ENCODE measurements at regions not wholly inside any gene's neighbourhood (a gene's known extent, or its start where the extent isn't known, plus 50 kb on each side); places are given as distances from the start of the nearest gene placed in this dataset.

GRCh38 chr3:94709249-94709902 lies 646.5 kb downstream of the NSUN3 start:
- DNase-seq = no peak
- no peaks in the 10 kb centered on the region for H3K27me3 Mint-ChIP-seq (ENCODE audit: low read depth)
- H3K36me3 Mint-ChIP-seq (ENCODE audit: insufficient read depth) = no peaks in the 10 kb centered on the region
- H3K4me1 Mint-ChIP-seq (ENCODE audit: low read depth) = no peaks in the 10 kb centered on the region
- no peak overlapping the region for H3K4me3 Mint-ChIP-seq
- peaks cover 13% of the 10 kb centered on the region for H3K9me3 Mint-ChIP-seq
- ATAC-seq = no peak

- no peaks in the 10 kb centered on the region for H3K4me1 Mint-ChIP-seq (ENCODE audit: low read depth)
- no peak for ATAC-seq
- no peak for DNase-seq
- H3K36me3 Mint-ChIP-seq (ENCODE audit: insufficient read depth) = no peaks in the 10 kb centered on the region
- no peak overlapping the region for H3K4me3 Mint-ChIP-seq
- no peaks in the 10 kb centered on the region for H3K27me3 Mint-ChIP-seq (ENCODE audit: low read depth)
- H3K9me3 Mint-ChIP-seq = peaks cover 8% of the 10 kb centered on the region
Measured at GRCh38 chr3:94714194-94714593, 651.3 kb downstream of the NSUN3 start.

GRCh38 chr3:94716326-94717018 lies 653.6 kb downstream of the NSUN3 start:
- Mint-ChIP-seq H3K36me3 (ENCODE audit: insufficient read depth) (no peaks in the 10 kb centered on the region), H3K27me3 (ENCODE audit: low read depth) (no peaks in the 10 kb centered on the region), H3K9me3 (peaks cover 12% of the 10 kb centered on the region), H3K4me1 (ENCODE audit: low read depth) (no peaks in the 10 kb centered on the region), H3K4me3 (no peak overlapping the region)
- DNase-seq = no peak
- no peak for ATAC-seq

- no peaks in the 10 kb centered on the region for H3K27me3 Mint-ChIP-seq (ENCODE audit: low read depth)
- no peaks in the 10 kb centered on the region for H3K36me3 Mint-ChIP-seq (ENCODE audit: insufficient read depth)
- H3K9me3 Mint-ChIP-seq = no peaks in the 10 kb centered on the region
- no peak overlapping the region for H3K4me3 Mint-ChIP-seq
- H3K4me1 Mint-ChIP-seq (ENCODE audit: low read depth) = no peaks in the 10 kb centered on the region
- DNase-seq (no peak), ATAC-seq (no peak)
Measured at GRCh38 chr3:94734206-94734605, 671.3 kb downstream of the NSUN3 start.

DNA sequence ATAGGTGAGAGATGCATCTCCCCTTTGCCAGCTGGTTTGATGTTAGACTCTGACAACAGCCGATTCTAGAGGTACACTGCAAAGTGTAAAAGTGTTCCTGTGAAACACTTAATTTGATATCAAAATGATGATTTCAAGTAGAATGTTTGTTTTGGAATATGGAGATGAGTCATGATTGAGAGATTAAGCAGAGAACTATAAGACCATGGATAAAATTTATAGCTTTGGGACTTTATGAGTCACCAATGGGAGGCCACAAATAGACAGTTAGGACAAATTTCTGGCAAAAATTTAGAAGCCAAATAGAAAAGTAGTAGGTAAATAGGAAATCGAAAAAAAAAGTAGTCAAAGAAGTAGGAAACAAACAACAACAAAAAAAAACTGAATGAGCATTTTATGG lies 672.5 kb downstream of the NSUN3 start:
- DNase-seq (no peak), ATAC-seq (no peak)
- Mint-ChIP-seq H3K36me3 (ENCODE audit: insufficient read depth) (no peaks in the 10 kb centered on the region), H3K4me3 (no peak overlapping the region), H3K9me3 (no peaks in the 10 kb centered on the region), H3K4me1 (ENCODE audit: low read depth) (no peaks in the 10 kb centered on the region), H3K27me3 (ENCODE audit: low read depth) (no peaks in the 10 kb centered on the region)

GRCh38 chr3:94737116-94737515 lies 674.3 kb downstream of the NSUN3 start:
- H3K27me3 Mint-ChIP-seq (ENCODE audit: low read depth) = no peaks in the 10 kb centered on the region
- H3K4me1 Mint-ChIP-seq (ENCODE audit: low read depth) = no peaks in the 10 kb centered on the region
- DNase-seq (no peak), ATAC-seq (no peak)
- H3K4me3 Mint-ChIP-seq = no peak overlapping the region
- no peaks in the 10 kb centered on the region for H3K9me3 Mint-ChIP-seq
- H3K36me3 Mint-ChIP-seq (ENCODE audit: insufficient read depth) = no peaks in the 10 kb centered on the region

GRCh38 chr3:94739420-94739819 lies 676.6 kb downstream of the NSUN3 start:
- H3K27me3 Mint-ChIP-seq (ENCODE audit: low read depth) = no peaks in the 10 kb centered on the region
- DNase-seq (no peak), ATAC-seq (no peak)
- H3K4me3 Mint-ChIP-seq = no peak overlapping the region
- H3K4me1 Mint-ChIP-seq (ENCODE audit: low read depth) = no peaks in the 10 kb centered on the region
- H3K9me3 Mint-ChIP-seq = peaks cover 6% of the 10 kb centered on the region
- H3K36me3 Mint-ChIP-seq (ENCODE audit: insufficient read depth) = no peaks in the 10 kb centered on the region

DNA sequence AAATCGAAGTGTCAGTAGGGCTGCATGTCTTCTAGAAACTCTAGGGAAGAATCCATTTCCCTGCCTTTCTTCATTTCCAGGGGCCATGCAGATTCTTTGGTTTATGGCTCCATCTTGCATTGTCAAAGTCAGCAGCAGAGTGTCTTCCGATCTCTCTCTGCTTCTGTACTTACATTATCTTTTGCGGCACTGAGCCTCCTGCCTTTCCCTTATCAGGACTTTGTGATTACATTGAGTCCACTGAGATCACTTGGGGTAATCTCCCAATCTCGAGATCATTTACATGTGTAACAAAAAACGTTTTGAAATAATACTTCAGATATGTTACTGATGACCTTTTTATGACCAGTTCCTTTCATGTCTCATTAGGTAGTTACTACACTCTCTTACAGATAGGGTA lies 695.9 kb downstream of the NSUN3 start:
- ATAC-seq (no peak), DNase-seq (no peak)
- Mint-ChIP-seq H3K36me3 (ENCODE audit: insufficient read depth) (no peaks in the 10 kb centered on the region), H3K4me1 (ENCODE audit: low read depth) (no peaks in the 10 kb centered on the region), H3K9me3 (peaks cover 18% of the 10 kb centered on the region), H3K27me3 (ENCODE audit: low read depth) (no peaks in the 10 kb centered on the region), H3K4me3 (no peak overlapping the region)

- Mint-ChIP-seq H3K4me1 (ENCODE audit: low read depth) (no peaks in the 10 kb centered on the region), H3K4me3 (no peak overlapping the region), H3K36me3 (ENCODE audit: insufficient read depth) (no peaks in the 10 kb centered on the region), H3K27me3 (ENCODE audit: low read depth) (no peaks in the 10 kb centered on the region), H3K9me3 (peaks cover 9% of the 10 kb centered on the region)
- no peak for ATAC-seq
- no peak for DNase-seq
Measured at GRCh38 chr3:94772402-94772801, 709.5 kb downstream of the NSUN3 start.

DNA sequence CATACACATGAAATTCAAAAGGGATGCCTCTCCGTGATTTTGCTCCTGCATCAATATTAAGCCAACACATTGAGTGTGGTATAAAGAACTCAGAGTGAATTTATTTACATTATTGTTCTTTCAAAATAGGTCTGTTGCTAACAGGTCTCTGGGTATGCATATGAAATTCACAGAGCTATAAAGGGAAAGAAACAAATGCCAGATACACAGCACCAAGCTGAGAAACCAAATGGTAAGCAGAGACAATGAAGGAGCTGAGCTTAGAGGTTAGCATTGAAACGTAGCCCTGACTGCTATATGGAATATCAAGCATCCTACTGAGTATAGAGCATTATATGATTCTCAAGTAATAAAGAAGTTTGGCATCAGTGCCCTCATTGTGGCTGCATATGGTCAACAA lies 712.9 kb downstream of the NSUN3 start:
- no peak overlapping the region for H3K4me3 Mint-ChIP-seq
- no peaks in the 10 kb centered on the region for H3K27me3 Mint-ChIP-seq (ENCODE audit: low read depth)
- no peak for ATAC-seq
- H3K4me1 Mint-ChIP-seq (ENCODE audit: low read depth) = no peaks in the 10 kb centered on the region
- no peak for DNase-seq
- no peaks in the 10 kb centered on the region for H3K36me3 Mint-ChIP-seq (ENCODE audit: insufficient read depth)
- peaks cover 5% of the 10 kb centered on the region for H3K9me3 Mint-ChIP-seq

DNA sequence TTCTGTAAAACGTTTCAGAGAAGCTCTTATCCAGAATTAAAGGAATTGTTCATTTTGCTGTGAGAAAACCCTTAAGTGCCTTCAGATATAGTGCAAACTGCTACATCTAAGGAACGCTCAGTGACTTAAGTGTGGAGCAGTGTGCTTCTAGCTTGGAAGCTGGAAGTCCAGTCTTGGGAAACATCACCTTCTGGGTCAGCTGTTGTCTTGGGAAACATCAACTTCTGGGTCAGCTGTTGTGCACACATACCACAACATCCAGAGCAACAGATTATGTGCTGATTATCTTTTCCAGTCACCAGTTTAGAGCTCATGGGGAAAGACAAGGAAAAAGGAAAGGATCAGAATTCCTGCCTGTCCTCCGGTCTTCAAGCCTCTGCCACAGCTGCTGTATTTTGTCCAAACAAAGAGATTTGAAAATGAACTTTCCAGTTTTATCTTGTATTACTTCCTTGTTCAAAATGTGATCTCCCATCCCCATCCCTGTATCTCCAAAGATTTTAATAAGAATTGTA lies 713.6 kb downstream of the NSUN3 start:
- H3K36me3 Mint-ChIP-seq (ENCODE audit: insufficient read depth) = no peaks in the 10 kb centered on the region
- no peaks in the 10 kb centered on the region for H3K27me3 Mint-ChIP-seq (ENCODE audit: low read depth)
- DNase-seq (no peak), ATAC-seq (no peak)
- no peaks in the 10 kb centered on the region for H3K4me1 Mint-ChIP-seq (ENCODE audit: low read depth)
- no peak overlapping the region for H3K4me3 Mint-ChIP-seq
- peaks cover 5% of the 10 kb centered on the region for H3K9me3 Mint-ChIP-seq

DNA sequence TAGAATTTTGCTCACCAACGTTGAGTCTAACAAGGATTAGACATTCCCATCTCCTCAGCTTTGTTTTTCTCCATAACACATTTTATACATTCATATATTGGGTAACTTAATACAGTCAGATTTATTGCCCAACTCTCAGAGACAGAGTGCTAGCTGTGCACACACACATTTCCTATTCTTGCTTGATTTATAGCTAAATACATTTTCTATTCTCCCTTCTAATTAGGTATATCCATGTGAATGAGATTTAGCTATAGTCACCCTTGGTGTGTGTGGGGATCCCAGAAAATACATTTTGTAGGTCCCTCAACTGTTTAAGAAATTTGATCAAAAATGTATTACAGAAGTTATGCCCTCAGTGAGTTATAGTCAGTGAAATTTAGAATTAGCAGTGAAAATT lies 715.4 kb downstream of the NSUN3 start:
- no peak for ATAC-seq
- peaks cover 5% of the 10 kb centered on the region for H3K9me3 Mint-ChIP-seq
- H3K36me3 Mint-ChIP-seq (ENCODE audit: insufficient read depth) = no peaks in the 10 kb centered on the region
- no peaks in the 10 kb centered on the region for H3K27me3 Mint-ChIP-seq (ENCODE audit: low read depth)
- no peak for DNase-seq
- no peak overlapping the region for H3K4me3 Mint-ChIP-seq
- no peaks in the 10 kb centered on the region for H3K4me1 Mint-ChIP-seq (ENCODE audit: low read depth)

GRCh38 chr3:94778814-94779494 lies 716.1 kb downstream of the NSUN3 start:
- Mint-ChIP-seq H3K36me3 (ENCODE audit: insufficient read depth) (no peaks in the 10 kb centered on the region), H3K9me3 (peaks cover 9% of the 10 kb centered on the region), H3K27me3 (ENCODE audit: low read depth) (no peaks in the 10 kb centered on the region), H3K4me3 (no peak overlapping the region), H3K4me1 (ENCODE audit: low read depth) (no peaks in the 10 kb centered on the region)
- DNase-seq (no peak), ATAC-seq (no peak)

DNA sequence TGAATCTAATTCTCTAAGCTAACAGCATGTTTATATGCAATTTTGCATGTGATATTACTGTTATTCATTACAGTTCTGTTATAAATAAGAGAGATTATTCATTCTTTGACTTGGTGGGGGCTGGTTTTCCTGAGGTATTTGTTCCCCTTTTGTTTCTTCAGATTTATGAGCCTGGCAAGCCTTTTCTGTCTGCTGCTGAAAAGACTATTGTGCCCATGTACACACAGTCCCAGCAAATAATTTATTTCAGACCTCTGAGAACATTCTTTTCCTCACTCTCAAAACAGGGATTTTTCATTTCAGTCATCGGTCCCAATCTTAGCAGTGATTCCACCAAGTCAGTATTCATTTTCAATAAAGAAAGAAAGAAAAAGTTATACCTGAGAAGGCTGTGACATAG lies 716.8 kb downstream of the NSUN3 start:
- ATAC-seq = no peak
- H3K4me3 Mint-ChIP-seq = no peak overlapping the region
- H3K27me3 Mint-ChIP-seq (ENCODE audit: low read depth) = no peaks in the 10 kb centered on the region
- no peak for DNase-seq
- H3K9me3 Mint-ChIP-seq = peaks cover 12% of the 10 kb centered on the region
- H3K4me1 Mint-ChIP-seq (ENCODE audit: low read depth) = no peaks in the 10 kb centered on the region
- H3K36me3 Mint-ChIP-seq (ENCODE audit: insufficient read depth) = no peaks in the 10 kb centered on the region

DNA sequence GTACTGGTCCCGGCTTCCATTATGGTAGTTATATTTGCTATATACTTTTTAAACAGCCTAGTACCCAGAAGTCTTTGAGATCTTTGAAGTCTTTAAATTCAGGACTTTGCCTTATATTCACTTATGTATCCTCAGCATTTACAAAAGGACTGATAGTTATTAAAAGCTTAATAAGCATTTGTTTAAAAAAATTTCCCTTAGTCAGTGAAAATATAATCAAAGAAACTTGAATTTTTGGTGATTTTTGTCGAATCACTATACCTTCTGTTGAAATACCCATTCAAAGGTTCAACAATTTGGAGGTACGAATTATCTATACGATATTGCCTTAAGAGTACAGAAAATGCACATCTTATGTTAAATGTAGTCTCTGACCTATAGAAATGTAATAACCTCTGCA lies 721.4 kb downstream of the NSUN3 start:
- Mint-ChIP-seq H3K9me3 (peaks cover 7% of the 10 kb centered on the region), H3K4me1 (ENCODE audit: low read depth) (no peaks in the 10 kb centered on the region), H3K36me3 (ENCODE audit: insufficient read depth) (no peaks in the 10 kb centered on the region)

More for the DNA sequence above, 721.4 kb downstream of the NSUN3 start:
- Mint-ChIP-seq H3K4me3 (no peak overlapping the region), H3K27me3 (ENCODE audit: low read depth) (no peaks in the 10 kb centered on the region)
- DNase-seq = no peak
- no peak for ATAC-seq
